Vagina (tissue), 2 donors: ENCODE measurements at regions not wholly inside any gene's neighbourhood (a gene's known extent, or its start where the extent isn't known, plus 50 kb on each side); places are given as distances from the start of the nearest gene placed in this dataset.

Experiments used
- POLR2AphosphoS5 ChIP-seq, 2 donors: sonication (generic); formaldehyde crosslinking; IDR thresholded peaks; one replicate each; pipeline ENCODE4 v1.9.0; 2017; ENCODE audit warnings: antibody characterized with exemption in 2 of 2, mild to moderate bottlenecking in 2 of 2, low read depth in 1 of 2; ENCODE audit not compliant: insufficient read depth in 1 of 2
- TF ChIP-seq, protein P1 (sequence below), 3 experiments: fragments of 450-650 bp in 2 of 3; fragments of 200-600 bp in 1 of 3; sonication (generic) in 1 of 3; IDR thresholded peaks; one replicate each; pipeline ENCODE4 v1.5.1; 2017 to 2019; ENCODE audit warnings: antibody characterized with exemption in 3 of 3, mild to moderate bottlenecking in 2 of 3, moderate library complexity in 2 of 3

DNA sequence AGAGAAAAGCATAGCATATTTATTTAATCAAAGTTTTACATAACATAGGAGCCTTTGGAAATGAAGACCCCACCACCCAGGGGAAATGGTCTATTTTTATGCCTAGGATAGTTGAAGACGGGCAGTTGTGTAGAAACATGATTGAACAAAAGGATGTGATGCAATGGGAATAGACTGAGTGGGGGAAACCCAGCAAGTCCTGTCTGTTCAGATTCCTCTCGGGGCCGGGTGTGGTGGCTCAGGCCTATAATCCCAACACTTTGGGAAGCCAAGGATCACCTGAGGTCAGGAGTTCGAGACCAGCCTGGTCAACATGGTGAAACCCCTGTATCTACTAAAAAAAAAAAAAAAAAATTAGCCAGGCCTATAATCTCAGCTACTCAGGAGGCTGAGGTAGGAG, 298.3 kb downstream of the MATN1 start:
- no peak for TF ChIP-seq POLR2AphosphoS5 (IDR thresholded peaks at IDR 0.05; ENCODE audit: insufficient read depth in 1 of 2, low read depth in 1 of 2)
- TF ChIP-seq, protein P1, sequence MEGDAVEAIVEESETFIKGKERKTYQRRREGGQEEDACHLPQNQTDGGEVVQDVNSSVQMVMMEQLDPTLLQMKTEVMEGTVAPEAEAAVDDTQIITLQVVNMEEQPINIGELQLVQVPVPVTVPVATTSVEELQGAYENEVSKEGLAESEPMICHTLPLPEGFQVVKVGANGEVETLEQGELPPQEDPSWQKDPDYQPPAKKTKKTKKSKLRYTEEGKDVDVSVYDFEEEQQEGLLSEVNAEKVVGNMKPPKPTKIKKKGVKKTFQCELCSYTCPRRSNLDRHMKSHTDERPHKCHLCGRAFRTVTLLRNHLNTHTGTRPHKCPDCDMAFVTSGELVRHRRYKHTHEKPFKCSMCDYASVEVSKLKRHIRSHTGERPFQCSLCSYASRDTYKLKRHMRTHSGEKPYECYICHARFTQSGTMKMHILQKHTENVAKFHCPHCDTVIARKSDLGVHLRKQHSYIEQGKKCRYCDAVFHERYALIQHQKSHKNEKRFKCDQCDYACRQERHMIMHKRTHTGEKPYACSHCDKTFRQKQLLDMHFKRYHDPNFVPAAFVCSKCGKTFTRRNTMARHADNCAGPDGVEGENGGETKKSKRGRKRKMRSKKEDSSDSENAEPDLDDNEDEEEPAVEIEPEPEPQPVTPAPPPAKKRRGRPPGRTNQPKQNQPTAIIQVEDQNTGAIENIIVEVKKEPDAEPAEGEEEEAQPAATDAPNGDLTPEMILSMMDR (IDR thresholded peaks at IDR 0.05): no peak
